HFFc6 (cell line): ENCODE measurements at regions not wholly inside any gene's neighbourhood (a gene's known extent, or its start where the extent isn't known, plus 50 kb on each side); places are given as distances from the start of the nearest gene placed in this dataset.
"Not testable (repeated sequence)": the region's sequence is repeated elsewhere in the genome, so short reads cannot be mapped to it uniquely, and the experiment has no call there.

Experiments
- DNase-seq: peaks from one replicate; pipeline ENCODE4 v3.0.0-alpha.2; 2018
- H3K27ac Mint-ChIP-seq: 2 replicates; pipeline ENCODE4 v1.8.0; 2020; ENCODE audit warnings: mild to moderate bottlenecking, mixed read lengths
- H3K27me3 Mint-ChIP-seq: 2 replicates; pipeline ENCODE4 v1.8.0; 2021; ENCODE audit warnings: mild to moderate bottlenecking, moderate library complexity, mixed read lengths; ENCODE audit not compliant: insufficient read depth
- H3K36me3 Mint-ChIP-seq: 2 replicates; pipeline ENCODE4 v1.8.0; 2021; ENCODE audit warnings: low read depth, mixed read lengths
- H3K4me1 Mint-ChIP-seq: 2 replicates; pipeline ENCODE4 v1.8.0; 2020; ENCODE audit warnings: low read depth, mixed read lengths
- H3K4me3 Mint-ChIP-seq: 2 replicates; pipeline ENCODE4 v1.8.0; 2020; ENCODE audit warnings: mild to moderate bottlenecking, moderate library complexity, mixed read lengths
- H3K9me3 Mint-ChIP-seq: 2 replicates; pipeline ENCODE4 v1.8.0; 2020; ENCODE audit warnings: mild to moderate bottlenecking, mixed read lengths
- TF ChIP-seq, protein P1 (sequence below): fragments of 200-600 bp; sonication (generic); IDR thresholded peaks from 2 replicates; pipeline ENCODE4 v1.5.0; 2021; ENCODE audit warnings: antibody characterized with exemption, mild to moderate bottlenecking

DNA sequence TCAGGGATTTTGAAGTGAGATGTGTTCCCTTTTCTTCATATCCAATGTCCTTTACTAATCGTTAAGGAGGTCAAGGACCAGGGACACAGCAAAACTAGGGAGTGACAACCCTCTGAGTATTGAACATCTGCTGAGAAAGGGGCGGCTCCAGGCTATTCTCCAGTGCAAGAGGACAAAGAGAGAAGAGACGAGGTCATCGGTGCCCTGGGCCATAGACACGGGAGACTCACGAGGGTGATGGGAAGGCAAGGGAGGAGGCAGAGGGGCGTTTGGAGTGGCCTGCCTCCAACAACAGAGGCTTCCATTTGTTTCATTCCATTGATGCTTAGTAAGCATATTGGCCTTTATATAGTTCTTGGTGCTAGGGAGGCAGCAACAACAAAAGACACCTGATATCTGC lies 268.4 kb downstream of the CXCL12 start:
- Mint-ChIP-seq H3K36me3 (peaks cover under 1% of the 10 kb centered on the region; the same call in 1 of the 2 replicates), H3K27ac (no peak overlapping the region), H3K4me3 (no peak overlapping the region), H3K27me3 (peaks cover 10% of the 10 kb centered on the region), H3K9me3 (no peaks in the 10 kb centered on the region; the same call in 1 of the 2 replicates), H3K4me1 (peaks cover 4% of the 10 kb centered on the region; the same call in 1 of the 2 replicates)
- no peak for DNase-seq
- TF ChIP-seq, protein P1, sequence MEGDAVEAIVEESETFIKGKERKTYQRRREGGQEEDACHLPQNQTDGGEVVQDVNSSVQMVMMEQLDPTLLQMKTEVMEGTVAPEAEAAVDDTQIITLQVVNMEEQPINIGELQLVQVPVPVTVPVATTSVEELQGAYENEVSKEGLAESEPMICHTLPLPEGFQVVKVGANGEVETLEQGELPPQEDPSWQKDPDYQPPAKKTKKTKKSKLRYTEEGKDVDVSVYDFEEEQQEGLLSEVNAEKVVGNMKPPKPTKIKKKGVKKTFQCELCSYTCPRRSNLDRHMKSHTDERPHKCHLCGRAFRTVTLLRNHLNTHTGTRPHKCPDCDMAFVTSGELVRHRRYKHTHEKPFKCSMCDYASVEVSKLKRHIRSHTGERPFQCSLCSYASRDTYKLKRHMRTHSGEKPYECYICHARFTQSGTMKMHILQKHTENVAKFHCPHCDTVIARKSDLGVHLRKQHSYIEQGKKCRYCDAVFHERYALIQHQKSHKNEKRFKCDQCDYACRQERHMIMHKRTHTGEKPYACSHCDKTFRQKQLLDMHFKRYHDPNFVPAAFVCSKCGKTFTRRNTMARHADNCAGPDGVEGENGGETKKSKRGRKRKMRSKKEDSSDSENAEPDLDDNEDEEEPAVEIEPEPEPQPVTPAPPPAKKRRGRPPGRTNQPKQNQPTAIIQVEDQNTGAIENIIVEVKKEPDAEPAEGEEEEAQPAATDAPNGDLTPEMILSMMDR: no peak

DNA sequence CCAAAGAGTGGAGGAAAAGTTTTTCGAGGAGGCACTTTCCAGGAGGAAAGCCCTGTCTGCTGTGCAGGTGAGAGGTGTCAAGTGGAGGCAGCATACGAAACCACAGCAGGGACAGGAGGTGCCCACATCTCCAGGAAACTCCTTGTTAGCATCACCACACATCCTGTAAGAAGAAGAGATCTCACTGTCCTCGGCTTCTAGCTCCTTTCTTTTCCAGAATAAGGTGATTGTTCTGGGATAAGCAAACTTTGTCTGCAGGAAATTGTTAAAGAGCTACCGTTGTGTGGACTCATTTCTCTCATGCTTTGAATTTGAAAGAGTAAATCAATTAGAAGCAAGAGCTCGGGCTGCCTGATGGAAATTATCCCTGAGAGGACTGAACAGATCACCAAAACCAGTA lies 269.4 kb downstream of the CXCL12 start:
- Mint-ChIP-seq H3K27me3 (peaks cover 10% of the 10 kb centered on the region), H3K4me3 (no peak overlapping the region), H3K36me3 (peaks cover 10% of the 10 kb centered on the region), H3K9me3 (peaks cover 8% of the 10 kb centered on the region; the same call in 1 of the 2 replicates), H3K4me1 (peaks cover 4% of the 10 kb centered on the region; the same call in 1 of the 2 replicates), H3K27ac (no peak overlapping the region)
- no peak for DNase-seq
- TF ChIP-seq, protein P1: no peak

DNA sequence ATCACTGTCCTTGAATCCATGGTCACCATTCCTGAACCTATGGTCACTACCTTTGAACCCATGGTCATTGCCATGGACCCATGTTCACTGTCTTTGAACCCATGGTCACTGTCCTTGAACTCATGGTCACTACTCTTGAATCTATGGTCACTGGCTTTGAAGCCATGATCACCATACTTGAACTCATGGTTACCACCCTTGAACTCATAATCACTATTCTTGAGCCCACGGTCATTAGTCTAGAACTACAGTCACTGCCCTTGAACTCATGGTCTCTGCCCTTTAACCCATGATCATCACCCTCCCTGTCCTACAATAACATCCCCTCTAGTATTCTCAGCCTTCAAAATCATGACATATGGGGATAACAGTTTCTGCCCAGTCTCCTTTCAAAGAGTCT lies 270.5 kb downstream of the CXCL12 start:
- TF ChIP-seq, protein P1: no peak
- Mint-ChIP-seq H3K4me3 (no peak overlapping the region), H3K27ac (no peak overlapping the region), H3K36me3 (peaks cover 10% of the 10 kb centered on the region), H3K27me3 (peaks cover 12% of the 10 kb centered on the region), H3K9me3 (peaks cover 10% of the 10 kb centered on the region; the same call in 1 of the 2 replicates), H3K4me1 (peaks cover 4% of the 10 kb centered on the region; the same call in 1 of the 2 replicates)
- DNase-seq: no peak

DNA sequence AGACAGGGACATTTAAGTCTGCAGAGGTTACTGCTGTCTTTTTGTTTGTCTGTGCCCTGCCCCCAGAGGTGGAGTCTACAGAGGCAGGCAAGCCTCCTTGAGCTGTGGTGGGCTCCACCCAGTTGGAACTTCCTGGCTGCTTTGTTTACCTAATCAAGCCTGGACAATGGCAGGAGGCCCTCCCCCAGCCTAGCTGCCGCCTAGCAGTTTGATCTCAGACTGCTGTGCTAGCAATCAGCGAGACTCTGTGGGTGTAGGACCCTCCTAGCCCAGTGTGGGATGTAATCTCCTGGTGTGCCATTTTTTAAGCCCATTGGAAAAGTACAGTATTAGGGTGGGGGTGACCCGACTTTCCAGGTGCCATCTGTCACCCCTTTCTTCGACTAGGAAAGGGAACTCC lies 272.6 kb downstream of the CXCL12 start:
- Mint-ChIP-seq H3K9me3 (peaks cover 18% of the 10 kb centered on the region), H3K27me3 (peaks cover 12% of the 10 kb centered on the region)
- DNase-seq, H3K36me3 Mint-ChIP-seq, H3K27ac Mint-ChIP-seq, H3K4me3 Mint-ChIP-seq, H3K4me1 Mint-ChIP-seq: not testable (repeated sequence)

DNA sequence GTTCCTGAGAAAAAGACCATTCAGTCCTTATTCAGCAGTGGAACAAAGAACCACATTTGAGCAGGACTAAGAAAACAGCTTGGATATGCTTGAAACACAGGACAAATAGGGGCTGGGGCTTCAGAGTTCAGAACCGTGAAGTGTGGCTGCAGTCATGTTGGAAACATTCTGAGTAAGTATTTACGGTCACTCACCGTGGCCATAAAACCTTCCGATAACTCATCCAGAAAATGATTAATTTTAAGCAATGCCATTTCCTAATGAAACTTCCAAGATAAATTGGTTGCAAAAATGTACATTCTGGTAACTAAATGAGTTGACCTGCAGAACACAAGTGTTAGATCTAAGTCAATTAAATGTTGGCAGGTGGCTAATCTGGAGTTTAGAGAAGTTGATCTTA lies 279.2 kb downstream of the CXCL12 start:
- TF ChIP-seq, protein P1: no peak
- H3K36me3 Mint-ChIP-seq: peaks cover 9% of the 10 kb centered on the region
- H3K27me3 Mint-ChIP-seq: peaks cover 2% of the 10 kb centered on the region
- peaks cover 12% of the 10 kb centered on the region for H3K9me3 Mint-ChIP-seq
- no peak overlapping the region for H3K4me3 Mint-ChIP-seq
- DNase-seq: no peak
- no peak overlapping the region for H3K27ac Mint-ChIP-seq
- H3K4me1 Mint-ChIP-seq: peaks cover 26% of the 10 kb centered on the region

DNA sequence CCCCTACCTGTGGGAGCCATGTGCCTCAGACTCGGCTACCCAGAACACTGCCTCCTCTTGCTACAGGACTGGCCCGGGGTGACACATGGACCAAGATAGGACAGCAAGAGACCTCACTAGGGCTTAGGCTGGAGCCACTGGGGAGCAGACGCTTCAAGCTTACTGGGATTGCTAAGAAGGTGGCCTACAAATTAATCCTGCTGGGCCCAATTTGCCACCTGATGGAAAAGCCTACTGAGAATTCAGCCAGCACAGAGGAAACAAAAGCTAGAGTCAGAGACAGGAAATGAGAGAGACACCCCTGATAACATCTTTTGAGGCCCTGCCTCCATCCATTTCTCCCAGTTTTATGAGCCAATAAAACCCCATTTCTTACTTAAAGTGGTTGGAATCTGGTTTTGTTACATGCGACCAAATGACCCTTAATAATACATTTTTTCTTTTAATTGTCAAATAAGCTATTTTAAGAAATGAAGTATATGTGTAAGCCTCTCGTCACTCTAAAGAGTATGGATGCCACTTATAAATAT lies 282.1 kb downstream of the CXCL12 start:
- Mint-ChIP-seq H3K27me3 (no peaks in the 10 kb centered on the region; the same call in none of the 2 replicates), H3K4me3 (peak overlapping the region; percentile 14; the same call in 1 of the 2 replicates), H3K4me1 (peaks cover 34% of the 10 kb centered on the region), H3K27ac (peak overlapping the region; percentile 61; the same call in 1 of the 2 replicates), H3K36me3 (peaks cover 8% of the 10 kb centered on the region; the same call in 1 of the 2 replicates), H3K9me3 (no peaks in the 10 kb centered on the region)
- TF ChIP-seq, protein P1: no peak
- DNase-seq: peak; percentile 75
